ENCODE measurements at regions not wholly inside any gene's neighbourhood (a gene's known extent, or its start where the extent isn't known, plus 50 kb on each side); places are given as distances from the start of the nearest gene placed in this dataset.

DNA sequence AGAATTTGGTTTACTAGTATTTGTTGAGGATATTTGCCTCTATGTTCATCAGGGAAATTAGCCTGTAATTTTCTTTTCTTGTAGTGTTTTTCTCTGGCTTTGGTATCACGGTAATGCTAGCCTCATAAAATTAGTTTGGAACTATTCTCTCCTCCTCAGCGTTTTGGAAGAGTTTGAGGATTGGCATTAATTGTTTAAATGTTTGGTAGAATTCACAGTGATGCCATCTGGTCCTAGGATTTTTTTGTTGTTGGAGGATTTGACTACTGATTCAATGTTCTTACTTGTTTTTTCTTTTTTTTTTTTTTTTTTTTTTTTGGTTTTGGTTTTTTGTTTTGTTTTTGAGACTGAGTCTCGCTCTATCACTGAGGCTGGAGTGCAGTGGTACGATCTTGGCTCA lies 156.2 kb upstream of the BTBD3 start:
- Histone ChIP-seq H3K9ac (no peak overlapping the region), H3K4me3 (ENCODE audit: low read depth in 2 of 2, low read length in 1 of 2) (no peak overlapping the region), H3K27me3 (ENCODE audit: insufficient read depth) (no peaks in the 10 kb centered on the region), H4K20me1 (ENCODE audit: insufficient read depth) (no peaks in the 10 kb centered on the region), H3K27ac (ENCODE audit: low read depth in 2 of 2, low read length in 1 of 2) (no peak overlapping the region), H2AFZ (ENCODE audit: low read depth) (no peak overlapping the region), H3K9me2 (no peaks in the 10 kb centered on the region), H3K4me2 (no peak overlapping the region), H3K9me3 (no peaks in the 10 kb centered on the region), H3K79me2 (ENCODE audit: insufficient read depth) (no peaks in the 10 kb centered on the region), H3K36me3 (replicated peaks in 1 of 2; ENCODE audit: control insufficient read depth in 1 of 2, insufficient read depth in 2 of 2, low read length in 1 of 2) (no peaks in the 10 kb centered on the region), H3K4me1 (ENCODE audit: control insufficient read depth in 1 of 2, insufficient read depth in 2 of 2, low read depth in 1 of 2, low read length in 1 of 2) (no peaks in the 10 kb centered on the region), H3F3A (replicated peaks; ENCODE audit: insufficient read depth) (no peaks in the 10 kb centered on the region)
- CTCF ChIA-PET = no interaction called here
- TF ChIP-seq CHD2 (IDR thresholded peaks at IDR 0.05; ENCODE audit: low read length, partially characterized antibody) = no peak
- TF ChIP-seq GATA2 (CRISPR knock-in tag; IDR thresholded peaks at IDR 0.05) = no peak
- TF ChIP-seq, protein P1, sequence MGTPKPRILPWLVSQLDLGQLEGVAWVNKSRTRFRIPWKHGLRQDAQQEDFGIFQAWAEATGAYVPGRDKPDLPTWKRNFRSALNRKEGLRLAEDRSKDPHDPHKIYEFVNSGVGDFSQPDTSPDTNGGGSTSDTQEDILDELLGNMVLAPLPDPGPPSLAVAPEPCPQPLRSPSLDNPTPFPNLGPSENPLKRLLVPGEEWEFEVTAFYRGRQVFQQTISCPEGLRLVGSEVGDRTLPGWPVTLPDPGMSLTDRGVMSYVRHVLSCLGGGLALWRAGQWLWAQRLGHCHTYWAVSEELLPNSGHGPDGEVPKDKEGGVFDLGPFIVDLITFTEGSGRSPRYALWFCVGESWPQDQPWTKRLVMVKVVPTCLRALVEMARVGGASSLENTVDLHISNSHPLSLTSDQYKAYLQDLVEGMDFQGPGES (IDR thresholded peaks at IDR 0.05; ENCODE audit: low read depth, low read length) = no peak
- no peak for TF ChIP-seq TAF1 (IDR thresholded peaks at IDR 0.05; ENCODE audit: borderline replicate concordance, low read depth, low read length)
- no peak for TF ChIP-seq FOSL2 (IDR thresholded peaks at IDR 0.05; ENCODE audit: borderline replicate concordance, low read depth)
- POLR2A ChIA-PET = no interaction called here
- no peak for DNase-seq
- WGBS (ENCODE audit: low lambda C conversion rate) = 35% methylated on average over 4 of the region's 4 CpGs

DNA sequence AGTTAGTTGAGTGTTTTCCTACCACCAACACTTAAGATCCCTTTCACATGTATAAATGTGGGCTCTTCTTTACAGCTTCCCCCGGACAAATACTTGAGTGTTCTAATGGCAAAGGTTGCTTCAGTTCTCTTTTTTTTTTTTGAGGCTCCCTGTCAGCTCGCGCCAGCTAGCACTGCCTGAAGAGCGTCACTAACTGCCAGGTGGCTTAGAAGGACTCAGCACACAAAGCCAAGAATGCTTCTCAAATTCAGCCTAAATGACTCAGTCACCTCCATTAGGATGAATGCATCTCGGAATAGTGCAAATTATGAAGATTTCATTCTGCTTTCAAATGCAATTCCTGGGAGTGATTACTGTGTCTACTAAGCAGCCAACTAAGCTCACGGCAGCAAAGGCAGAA lies 150.7 kb upstream of the BTBD3 start:
- Histone ChIP-seq H3K9ac (no peak overlapping the region), H3K4me3 (ENCODE audit: low read depth in 2 of 2, low read length in 1 of 2) (no peak overlapping the region), H3K4me1 (ENCODE audit: control insufficient read depth in 1 of 2, insufficient read depth in 2 of 2, low read depth in 1 of 2, low read length in 1 of 2) (no peaks in the 10 kb centered on the region), H3K4me2 (no peak overlapping the region), H2AFZ (ENCODE audit: low read depth) (no peak overlapping the region), H3K9me2 (no peaks in the 10 kb centered on the region), H3K27ac (ENCODE audit: low read depth in 2 of 2, low read length in 1 of 2) (no peak overlapping the region), H3K9me3 (no peaks in the 10 kb centered on the region), H3K27me3 (ENCODE audit: insufficient read depth) (no peaks in the 10 kb centered on the region), H4K20me1 (ENCODE audit: insufficient read depth) (no peaks in the 10 kb centered on the region), H3K79me2 (ENCODE audit: insufficient read depth) (no peaks in the 10 kb centered on the region), H3F3A (replicated peaks; ENCODE audit: insufficient read depth) (no peaks in the 10 kb centered on the region), H3K36me3 (replicated peaks in 1 of 2; ENCODE audit: control insufficient read depth in 1 of 2, insufficient read depth in 2 of 2, low read length in 1 of 2) (no peaks in the 10 kb centered on the region)
- ChIA-PET POLR2A (no interaction called here), CTCF (interaction anchor here (0.6 kb wide), 1 partner anchor 75 kb away, joined by 3 read pairs; no protein-coding TSS in a partner anchor)
- DNase-seq = no peak
- WGBS (ENCODE audit: low lambda C conversion rate) = 44% methylated on average over 6 of the region's 6 CpGs
- TF ChIP-seq, protein P1 (IDR thresholded peaks at IDR 0.05; ENCODE audit: low read depth, low read length) = no peak
- TF ChIP-seq RFX5 (IDR thresholded peaks at IDR 0.05; ENCODE audit: low read length) = no peak
- no peak for TF ChIP-seq GABPA (IDR thresholded peaks at IDR 0.05; ENCODE audit: low read depth)
- TF ChIP-seq, protein P2, sequence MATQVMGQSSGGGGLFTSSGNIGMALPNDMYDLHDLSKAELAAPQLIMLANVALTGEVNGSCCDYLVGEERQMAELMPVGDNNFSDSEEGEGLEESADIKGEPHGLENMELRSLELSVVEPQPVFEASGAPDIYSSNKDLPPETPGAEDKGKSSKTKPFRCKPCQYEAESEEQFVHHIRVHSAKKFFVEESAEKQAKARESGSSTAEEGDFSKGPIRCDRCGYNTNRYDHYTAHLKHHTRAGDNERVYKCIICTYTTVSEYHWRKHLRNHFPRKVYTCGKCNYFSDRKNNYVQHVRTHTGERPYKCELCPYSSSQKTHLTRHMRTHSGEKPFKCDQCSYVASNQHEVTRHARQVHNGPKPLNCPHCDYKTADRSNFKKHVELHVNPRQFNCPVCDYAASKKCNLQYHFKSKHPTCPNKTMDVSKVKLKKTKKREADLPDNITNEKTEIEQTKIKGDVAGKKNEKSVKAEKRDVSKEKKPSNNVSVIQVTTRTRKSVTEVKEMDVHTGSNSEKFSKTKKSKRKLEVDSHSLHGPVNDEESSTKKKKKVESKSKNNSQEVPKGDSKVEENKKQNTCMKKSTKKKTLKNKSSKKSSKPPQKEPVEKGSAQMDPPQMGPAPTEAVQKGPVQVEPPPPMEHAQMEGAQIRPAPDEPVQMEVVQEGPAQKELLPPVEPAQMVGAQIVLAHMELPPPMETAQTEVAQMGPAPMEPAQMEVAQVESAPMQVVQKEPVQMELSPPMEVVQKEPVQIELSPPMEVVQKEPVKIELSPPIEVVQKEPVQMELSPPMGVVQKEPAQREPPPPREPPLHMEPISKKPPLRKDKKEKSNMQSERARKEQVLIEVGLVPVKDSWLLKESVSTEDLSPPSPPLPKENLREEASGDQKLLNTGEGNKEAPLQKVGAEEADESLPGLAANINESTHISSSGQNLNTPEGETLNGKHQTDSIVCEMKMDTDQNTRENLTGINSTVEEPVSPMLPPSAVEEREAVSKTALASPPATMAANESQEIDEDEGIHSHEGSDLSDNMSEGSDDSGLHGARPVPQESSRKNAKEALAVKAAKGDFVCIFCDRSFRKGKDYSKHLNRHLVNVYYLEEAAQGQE (IDR thresholded peaks at IDR 0.05; ENCODE audit: low read depth, low read length) = no peak
- TF ChIP-seq RAD21 (IDR thresholded peaks at IDR 0.05; ENCODE audit: low read length) = no peak
- TF ChIP-seq MEF2A (IDR thresholded peaks at IDR 0.05; ENCODE audit: borderline replicate concordance, low read depth) = no peak
- no peak for TF ChIP-seq FOXJ3 (CRISPR knock-in tag; IDR thresholded peaks at IDR 0.05)
- TF ChIP-seq, protein P3, sequence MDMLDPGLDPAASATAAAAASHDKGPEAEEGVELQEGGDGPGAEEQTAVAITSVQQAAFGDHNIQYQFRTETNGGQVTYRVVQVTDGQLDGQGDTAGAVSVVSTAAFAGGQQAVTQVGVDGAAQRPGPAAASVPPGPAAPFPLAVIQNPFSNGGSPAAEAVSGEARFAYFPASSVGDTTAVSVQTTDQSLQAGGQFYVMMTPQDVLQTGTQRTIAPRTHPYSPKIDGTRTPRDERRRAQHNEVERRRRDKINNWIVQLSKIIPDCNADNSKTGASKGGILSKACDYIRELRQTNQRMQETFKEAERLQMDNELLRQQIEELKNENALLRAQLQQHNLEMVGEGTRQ (IDR thresholded peaks at IDR 0.05; ENCODE audit: borderline replicate concordance, low read depth, low read length) = no peak
- no peak for TF ChIP-seq TAF1 (IDR thresholded peaks at IDR 0.05; ENCODE audit: borderline replicate concordance, low read depth, low read length)
